Right renal pelvis (tissue), 4 donors: ENCODE measurements at regions not wholly inside any gene's neighbourhood (a gene's known extent, or its start where the extent isn't known, plus 50 kb on each side); places are given as distances from the start of the nearest gene placed in this dataset.
"Not testable (repeated sequence)": the region's sequence is repeated elsewhere in the genome, so short reads cannot be mapped to it uniquely, and the experiment has no call there.

Source experiments
- DNase-seq, 4 donors: peaks; one replicate each; pipeline ENCODE4 v3.0.0-alpha.2; 2013; ENCODE audit warnings: low read depth in 4 of 4, low spot score in 3 of 4, missing footprints in 1 of 4

- no peak for DNase-seq
These were observed 102.9 kb downstream of the LRRN1 start for GRCh38 chr3:3902161-3902560.

- no peak for DNase-seq
These were observed 106.9 kb downstream of the LRRN1 start for GRCh38 chr3:3906171-3906570.

GRCh38 chr3:3907023-3907422, 107.8 kb downstream of the LRRN1 start:
- DNase-seq, result no peak

GRCh38 chr3:3918763-3919162, 119.5 kb downstream of the LRRN1 start:
- no peak for DNase-seq

GRCh38 chr3:3919316-3919715, 120.1 kb downstream of the LRRN1 start:
- no peak for DNase-seq

GRCh38 chr3:3923619-3924018, 124.4 kb downstream of the LRRN1 start:
- no peak for DNase-seq

- no peak for DNase-seq
These were observed 128.0 kb downstream of the LRRN1 start for GRCh38 chr3:3927198-3927597.

GRCh38 chr3:3927965-3928364, 128.7 kb downstream of the LRRN1 start:
- no peak for DNase-seq

GRCh38 chr3:3941380-3941779, 142.1 kb downstream of the LRRN1 start:
- DNase-seq, result not testable (repeated sequence)

GRCh38 chr3:3951071-3951470, 151.8 kb downstream of the LRRN1 start:
- no peak for DNase-seq

GRCh38 chr3:3951501-3951900, 152.3 kb downstream of the LRRN1 start:
- no peak for DNase-seq

- DNase-seq, result not testable (repeated sequence)
These were observed 163.6 kb downstream of the LRRN1 start for GRCh38 chr3:3962867-3963266.

- DNase-seq, result no peak
These were observed 184.8 kb downstream of the LRRN1 start for GRCh38 chr3:3984053-3984452.

- no peak for DNase-seq
These were observed 192.4 kb downstream of the LRRN1 start for GRCh38 chr3:3991598-3991997.

- DNase-seq, result no peak
These were observed 193.2 kb downstream of the LRRN1 start for GRCh38 chr3:3992312-3992874.

- peak in 2 of 4 donors; percentile 14 to 15 for DNase-seq
These were observed 199.1 kb downstream of the LRRN1 start for GRCh38 chr3:3998140-3998922.

GRCh38 chr3:3999340-3999739, 200.1 kb downstream of the LRRN1 start:
- not testable (repeated sequence) for DNase-seq

GRCh38 chr3:4001976-4002375, 202.7 kb downstream of the LRRN1 start:
- no peak for DNase-seq

GRCh38 chr3:4006288-4006687, 207.1 kb downstream of the LRRN1 start:
- no peak for DNase-seq

- DNase-seq, result no peak
These were observed 209.0 kb downstream of the LRRN1 start for GRCh38 chr3:4008205-4008604.

GRCh38 chr3:4011166-4011565, 211.9 kb downstream of the LRRN1 start:
- no peak for DNase-seq

GRCh38 chr3:4015426-4015825, 216.2 kb downstream of the LRRN1 start:
- no peak for DNase-seq
